Breast epithelium (tissue), 4 donors: ENCODE measurements at regions not wholly inside any gene's neighbourhood (a gene's known extent, or its start where the extent isn't known, plus 50 kb on each side); places are given as distances from the start of the nearest gene placed in this dataset.

ENCODE experiments used
- DNase-seq, 2 donors: peaks; one replicate each; pipeline ENCODE4 v3.0.0-alpha.2; 2019; ENCODE audit warnings: low spot score in 2 of 2
- H3K27ac ChIP-seq, 2 donors: fragments of 200-600 bp; sonication (generic) in 1 of 2; one replicate each; pipeline ENCODE4 v1.5.1; 2016 to 2019; ENCODE audit warnings: mild to moderate bottlenecking in 1 of 2
- H3K27me3 ChIP-seq, 2 donors: fragments of 200-600 bp; sonication (generic) in 1 of 2; one replicate each; pipeline versions ENCODE4 v1.5.1 to v1.6.0; 2017 to 2019; ENCODE audit warnings: control low read depth in 1 of 2, mild to moderate bottlenecking in 1 of 2
- H3K36me3 ChIP-seq: fragments of 200-600 bp; one replicate; pipeline ENCODE4 v1.5.1; 2019
- H3K4me1 ChIP-seq, 2 donors: fragments of 200-600 bp; sonication (generic); one replicate each; pipeline ENCODE4 v1.5.1; 2016 to 2019; ENCODE audit warnings: control low read depth in 1 of 2
- H3K4me3 ChIP-seq, 3 donors: fragments of 200-600 bp; sonication (generic); 1 replicate in 2 of 3; 2 replicates in 1 of 3; pipeline ENCODE4 v1.5.1; 2016 to 2019; ENCODE audit warnings: mild to moderate bottlenecking in 3 of 3, moderate library complexity in 2 of 3
- H3K9me3 ChIP-seq, 2 donors: fragments of 200-600 bp; sonication (generic) in 1 of 2; one replicate each; pipeline ENCODE4 v1.5.1; 2016 to 2019; ENCODE audit warnings: control low read depth in 1 of 2
- POLR2A ChIP-seq: fragments of 450-650 bp; IDR thresholded peaks from one replicate; pipeline ENCODE4 v1.6.1; 2016; ENCODE audit warnings: antibody characterized with exemption, mild to moderate bottlenecking, moderate library complexity
- POLR2AphosphoS5 ChIP-seq, 3 donors: sonication (generic); formaldehyde crosslinking; IDR thresholded peaks; one replicate each; pipeline ENCODE4 v1.6.1; 2017; ENCODE audit warnings: antibody characterized with exemption in 3 of 3
- intact Hi-C: fragments of 100-400 bp; cut with DNase I; formaldehyde crosslinking; loops from one replicate; pipeline ENCODE4 v1.15.1; 2023; ENCODE audit warnings: low total_unique reads
- TF ChIP-seq, protein P1 (sequence below), 3 donors: fragments of 450-650 bp; IDR thresholded peaks; one replicate each; pipeline ENCODE4 v1.5.1; 2016 to 2017; ENCODE audit warnings: antibody characterized with exemption in 3 of 3, mild to moderate bottlenecking in 3 of 3, moderate library complexity in 3 of 3

DNA sequence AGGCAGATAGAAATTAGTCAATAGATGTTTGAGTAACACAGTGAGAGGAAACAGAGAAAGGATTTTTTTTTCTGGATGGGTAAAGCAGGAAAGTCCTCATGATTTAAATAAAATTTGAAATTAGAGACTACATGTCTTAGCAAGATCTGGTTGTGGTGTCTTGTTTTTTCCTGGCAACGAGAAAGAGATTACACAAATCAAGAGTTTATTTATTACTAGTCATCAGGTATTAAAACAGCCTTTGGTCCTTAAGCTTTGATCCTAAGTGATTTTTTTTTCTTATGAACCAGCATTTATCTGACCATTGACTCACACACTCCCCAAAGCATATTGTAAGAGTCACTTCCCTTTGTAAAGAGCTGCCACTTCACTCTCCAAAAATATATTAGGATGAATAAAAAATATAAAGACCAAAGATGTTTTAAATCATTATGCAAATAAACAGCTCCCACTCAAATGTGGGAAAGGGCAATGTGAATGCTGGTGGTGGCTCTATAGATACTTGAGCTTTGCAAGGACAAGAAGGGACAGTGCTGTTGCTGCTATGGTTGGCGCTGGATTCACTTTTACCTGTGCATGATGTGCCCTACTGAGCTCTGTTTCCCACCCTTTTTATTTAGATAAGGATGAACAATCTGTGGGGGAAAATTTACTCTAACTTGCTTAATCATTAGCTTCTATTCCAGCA is 1726.5 kb downstream of the MAT2B start:
- no peak for TF ChIP-seq POLR2AphosphoS5 (IDR thresholded peaks at IDR 0.05)
- no peak for TF ChIP-seq POLR2A
- TF ChIP-seq, protein P1, sequence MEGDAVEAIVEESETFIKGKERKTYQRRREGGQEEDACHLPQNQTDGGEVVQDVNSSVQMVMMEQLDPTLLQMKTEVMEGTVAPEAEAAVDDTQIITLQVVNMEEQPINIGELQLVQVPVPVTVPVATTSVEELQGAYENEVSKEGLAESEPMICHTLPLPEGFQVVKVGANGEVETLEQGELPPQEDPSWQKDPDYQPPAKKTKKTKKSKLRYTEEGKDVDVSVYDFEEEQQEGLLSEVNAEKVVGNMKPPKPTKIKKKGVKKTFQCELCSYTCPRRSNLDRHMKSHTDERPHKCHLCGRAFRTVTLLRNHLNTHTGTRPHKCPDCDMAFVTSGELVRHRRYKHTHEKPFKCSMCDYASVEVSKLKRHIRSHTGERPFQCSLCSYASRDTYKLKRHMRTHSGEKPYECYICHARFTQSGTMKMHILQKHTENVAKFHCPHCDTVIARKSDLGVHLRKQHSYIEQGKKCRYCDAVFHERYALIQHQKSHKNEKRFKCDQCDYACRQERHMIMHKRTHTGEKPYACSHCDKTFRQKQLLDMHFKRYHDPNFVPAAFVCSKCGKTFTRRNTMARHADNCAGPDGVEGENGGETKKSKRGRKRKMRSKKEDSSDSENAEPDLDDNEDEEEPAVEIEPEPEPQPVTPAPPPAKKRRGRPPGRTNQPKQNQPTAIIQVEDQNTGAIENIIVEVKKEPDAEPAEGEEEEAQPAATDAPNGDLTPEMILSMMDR (IDR thresholded peaks at IDR 0.05): no peak
- intact Hi-C loops: no loop called here
- Histone ChIP-seq H3K9me3 (peaks cover 0 to 5% of the 10 kb centered on the region in 2 donors), H3K27ac (no peak overlapping the region), H3K4me1 (no peaks in the 10 kb centered on the region), H3K36me3 (no peaks in the 10 kb centered on the region), H3K27me3 (no peaks in the 10 kb centered on the region), H3K4me3 (no peak overlapping the region)
- DNase-seq: no peak

DNA sequence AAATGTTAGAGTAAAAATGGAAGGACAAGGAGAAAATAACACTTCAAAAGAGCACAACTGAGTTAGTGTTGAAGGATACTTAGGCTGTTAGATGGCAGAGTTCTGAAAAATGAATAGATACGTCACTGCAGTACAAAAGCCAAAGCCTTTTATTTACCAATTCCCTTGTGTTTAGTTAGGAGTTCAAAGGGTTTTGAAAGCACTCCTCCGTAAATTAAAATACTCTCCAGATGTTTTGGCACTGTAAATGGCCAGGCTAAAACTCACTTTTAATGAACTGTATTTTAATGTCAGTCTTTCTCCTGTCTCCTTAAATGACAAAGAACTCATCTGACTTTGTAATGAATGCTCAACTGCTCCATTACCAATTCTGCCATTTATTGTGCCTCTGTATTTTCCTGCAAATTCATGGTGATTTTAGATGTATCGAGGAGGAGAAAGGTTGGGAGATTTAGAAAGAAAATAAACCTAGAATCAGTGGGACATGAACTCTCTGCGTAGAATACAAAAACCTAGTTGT is 1727.2 kb downstream of the MAT2B start:
- Histone ChIP-seq H3K4me1 (no peaks in the 10 kb centered on the region), H3K36me3 (no peaks in the 10 kb centered on the region), H3K27me3 (no peaks in the 10 kb centered on the region), H3K9me3 (peaks cover 0 to 5% of the 10 kb centered on the region in 2 donors), H3K27ac (no peak overlapping the region), H3K4me3 (no peak overlapping the region)
- intact Hi-C loops: no loop called here
- no peak for DNase-seq
- TF ChIP-seq, protein P1 (IDR thresholded peaks at IDR 0.05): no peak
- no peak for TF ChIP-seq POLR2A
- no peak for TF ChIP-seq POLR2AphosphoS5 (IDR thresholded peaks at IDR 0.05)

DNA sequence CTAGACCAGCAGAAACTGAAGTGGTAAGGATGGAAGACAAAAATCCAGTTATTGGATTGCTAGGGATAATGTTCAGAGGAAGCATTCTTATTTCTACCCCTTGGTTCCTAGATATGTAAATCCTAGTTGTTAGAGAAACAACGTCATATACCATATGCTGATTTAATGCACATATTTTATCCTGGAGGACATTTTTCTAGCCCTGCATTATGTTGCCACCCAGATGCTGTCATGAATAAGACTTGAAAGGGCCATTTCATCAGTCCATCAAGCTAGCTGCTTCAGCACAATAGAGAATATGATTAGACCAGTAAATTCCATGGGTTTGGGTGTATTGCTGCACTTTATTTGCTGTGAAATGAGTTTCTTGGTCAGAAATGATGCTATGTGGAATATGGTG is 1736.4 kb downstream of the MAT2B start:
- Histone ChIP-seq H3K27me3 (no peaks in the 10 kb centered on the region), H3K4me1 (no peaks in the 10 kb centered on the region), H3K36me3 (no peaks in the 10 kb centered on the region), H3K9me3 (no peaks in the 10 kb centered on the region), H3K27ac (no peak overlapping the region), H3K4me3 (no peak overlapping the region)
- DNase-seq: no peak
- intact Hi-C loops: no loop called here
- TF ChIP-seq, protein P1 (IDR thresholded peaks at IDR 0.05): no peak
- TF ChIP-seq POLR2AphosphoS5 (IDR thresholded peaks at IDR 0.05): no peak
- no peak for TF ChIP-seq POLR2A

DNA sequence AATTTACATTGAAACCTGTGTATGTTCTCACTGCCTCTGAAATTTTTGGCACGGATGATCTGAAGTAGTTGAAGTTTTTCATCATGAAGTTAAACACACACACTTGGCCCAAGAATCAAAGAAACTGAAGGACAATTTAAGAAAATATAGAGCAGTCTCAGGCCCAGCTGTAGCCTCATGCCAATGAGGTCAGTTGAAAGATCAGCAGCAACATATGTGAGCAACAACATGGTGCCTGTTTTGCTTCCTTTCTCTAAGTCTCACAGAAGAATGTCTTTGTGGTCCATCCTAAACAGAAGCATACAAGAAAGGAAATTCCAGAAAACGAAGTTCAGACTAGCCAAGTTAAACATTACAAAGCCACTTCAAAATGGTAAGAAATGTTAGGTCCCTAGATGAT is 1737.2 kb downstream of the MAT2B start:
- H3K27me3 ChIP-seq: no peaks in the 10 kb centered on the region
- H3K9me3 ChIP-seq: no peaks in the 10 kb centered on the region
- H3K4me1 ChIP-seq: no peaks in the 10 kb centered on the region
- TF ChIP-seq POLR2AphosphoS5 (IDR thresholded peaks at IDR 0.05): no peak
- no peak for TF ChIP-seq POLR2A
- TF ChIP-seq, protein P1 (IDR thresholded peaks at IDR 0.05): no peak
- no peak overlapping the region for H3K4me3 ChIP-seq
- no peak overlapping the region for H3K27ac ChIP-seq
- H3K36me3 ChIP-seq: no peaks in the 10 kb centered on the region
- intact Hi-C loops: no loop called here
- DNase-seq: no peak

DNA sequence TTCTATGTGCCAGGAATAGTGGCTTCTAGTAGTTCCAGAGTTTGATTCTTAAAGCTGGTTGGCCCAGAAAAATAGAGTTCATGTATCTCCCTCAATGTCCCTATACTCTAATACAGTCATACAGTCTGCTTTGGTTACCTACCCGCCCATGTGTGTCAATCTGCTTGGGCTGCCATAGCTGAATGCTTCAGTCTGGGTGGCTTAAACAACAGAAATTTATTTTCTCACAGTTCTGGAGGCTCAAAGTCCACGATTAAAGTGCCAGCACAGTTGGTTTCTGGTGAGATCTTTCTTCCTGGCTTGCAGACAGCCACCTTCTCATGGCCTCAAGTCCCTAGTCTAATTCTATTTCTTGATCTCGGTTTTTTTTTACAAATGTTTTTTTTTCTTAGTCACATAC is 1739.0 kb downstream of the MAT2B start:
- TF ChIP-seq POLR2A: no peak
- TF ChIP-seq POLR2AphosphoS5 (IDR thresholded peaks at IDR 0.05): no peak
- TF ChIP-seq, protein P1 (IDR thresholded peaks at IDR 0.05): no peak
- H3K36me3 ChIP-seq: no peaks in the 10 kb centered on the region

More for the DNA sequence above, 1739.0 kb downstream of the MAT2B start:
- intact Hi-C loops: no loop called here
- H3K27ac ChIP-seq: no peak overlapping the region
- DNase-seq: no peak
- H3K4me1 ChIP-seq: no peaks in the 10 kb centered on the region
- no peak overlapping the region for H3K4me3 ChIP-seq
- H3K9me3 ChIP-seq: no peaks in the 10 kb centered on the region
- no peaks in the 10 kb centered on the region for H3K27me3 ChIP-seq
